ENCODE measurements at regions not wholly inside any gene's neighbourhood (a gene's known extent, or its start where the extent isn't known, plus 50 kb on each side); places are given as distances from the start of the nearest gene placed in this dataset.

GRCh38 chr1:60394436-60394835 is 320.9 kb upstream of the C1orf87 start:
- Histone ChIP-seq H3K36me3 (no peaks in the 10 kb centered on the region), H3K27me3 (no peaks in the 10 kb centered on the region), H3K4me3 (no peak overlapping the region), H3K4me1 (no peaks in the 10 kb centered on the region), H3K9me3 (no peaks in the 10 kb centered on the region), H3K27ac (no peak overlapping the region)
- intact Hi-C loops (cut with DNase I) = no loop called here
- no peak for DNase-seq
- ATAC-seq = peak; percentile 49
- TF ChIP-seq, protein P1, sequence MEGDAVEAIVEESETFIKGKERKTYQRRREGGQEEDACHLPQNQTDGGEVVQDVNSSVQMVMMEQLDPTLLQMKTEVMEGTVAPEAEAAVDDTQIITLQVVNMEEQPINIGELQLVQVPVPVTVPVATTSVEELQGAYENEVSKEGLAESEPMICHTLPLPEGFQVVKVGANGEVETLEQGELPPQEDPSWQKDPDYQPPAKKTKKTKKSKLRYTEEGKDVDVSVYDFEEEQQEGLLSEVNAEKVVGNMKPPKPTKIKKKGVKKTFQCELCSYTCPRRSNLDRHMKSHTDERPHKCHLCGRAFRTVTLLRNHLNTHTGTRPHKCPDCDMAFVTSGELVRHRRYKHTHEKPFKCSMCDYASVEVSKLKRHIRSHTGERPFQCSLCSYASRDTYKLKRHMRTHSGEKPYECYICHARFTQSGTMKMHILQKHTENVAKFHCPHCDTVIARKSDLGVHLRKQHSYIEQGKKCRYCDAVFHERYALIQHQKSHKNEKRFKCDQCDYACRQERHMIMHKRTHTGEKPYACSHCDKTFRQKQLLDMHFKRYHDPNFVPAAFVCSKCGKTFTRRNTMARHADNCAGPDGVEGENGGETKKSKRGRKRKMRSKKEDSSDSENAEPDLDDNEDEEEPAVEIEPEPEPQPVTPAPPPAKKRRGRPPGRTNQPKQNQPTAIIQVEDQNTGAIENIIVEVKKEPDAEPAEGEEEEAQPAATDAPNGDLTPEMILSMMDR (IDR thresholded peaks at IDR 0.05) = no peak

GRCh38 chr1:60390593-60391282 is 317.2 kb upstream of the C1orf87 start:
- DNase-seq (no peak), ATAC-seq (no peak)
- intact Hi-C loops (cut with DNase I) = no loop called here
- TF ChIP-seq, protein P1 (IDR thresholded peaks at IDR 0.05) = no peak
- Histone ChIP-seq H3K36me3 (no peaks in the 10 kb centered on the region), H3K4me1 (no peaks in the 10 kb centered on the region), H3K4me3 (no peak overlapping the region), H3K27me3 (no peaks in the 10 kb centered on the region), H3K9me3 (no peaks in the 10 kb centered on the region), H3K27ac (no peak overlapping the region)

- H3K27ac ChIP-seq = no peak overlapping the region
These were observed 314.8 kb upstream of the C1orf87 start for GRCh38 chr1:60388092-60388987.

DNA sequence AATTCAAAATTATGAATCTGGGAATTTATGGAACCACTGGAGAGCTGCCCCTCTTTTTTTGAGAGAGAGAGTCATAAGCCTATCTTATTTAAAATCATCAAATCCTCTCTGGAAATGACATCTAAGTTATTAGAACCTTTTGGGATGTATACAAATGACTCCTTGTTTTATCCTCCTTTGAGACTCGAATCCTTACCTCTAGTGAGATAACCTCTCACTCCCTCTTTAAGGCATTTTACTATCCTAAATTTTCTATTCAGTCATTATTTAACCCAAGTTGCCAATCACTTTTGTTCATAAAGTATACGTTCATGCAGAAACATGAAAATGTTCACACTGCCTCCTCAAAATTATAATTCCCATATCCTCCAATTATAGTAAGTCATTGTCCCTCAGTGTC is 313.6 kb upstream of the C1orf87 start:
- Histone ChIP-seq H3K4me3 (no peak overlapping the region), H3K4me1 (no peaks in the 10 kb centered on the region), H3K36me3 (no peaks in the 10 kb centered on the region), H3K27me3 (no peaks in the 10 kb centered on the region), H3K9me3 (no peaks in the 10 kb centered on the region), H3K27ac (no peak overlapping the region)
- ATAC-seq = no peak
- TF ChIP-seq, protein P1 (IDR thresholded peaks at IDR 0.05) = no peak
- DNase-seq = no peak
- intact Hi-C loops (cut with DNase I) = no loop called here

More at GRCh38 chr1:60388092-60388987, 314.8 kb upstream of the C1orf87 start:
- ATAC-seq = no peak
- intact Hi-C loops (cut with DNase I) = no loop called here
- Histone ChIP-seq H3K4me1 (no peaks in the 10 kb centered on the region), H3K36me3 (no peaks in the 10 kb centered on the region), H3K27me3 (no peaks in the 10 kb centered on the region), H3K9me3 (no peaks in the 10 kb centered on the region), H3K4me3 (no peak overlapping the region)
- no peak for DNase-seq
- TF ChIP-seq, protein P1 (IDR thresholded peaks at IDR 0.05) = no peak

GRCh38 chr1:60386249-60386648 is 312.7 kb upstream of the C1orf87 start:
- Histone ChIP-seq H3K4me1 (no peaks in the 10 kb centered on the region), H3K27me3 (no peaks in the 10 kb centered on the region), H3K4me3 (no peak overlapping the region), H3K36me3 (no peaks in the 10 kb centered on the region), H3K27ac (no peak overlapping the region), H3K9me3 (no peaks in the 10 kb centered on the region)
- DNase-seq = no peak
- no peak for ATAC-seq
- intact Hi-C loops (cut with DNase I) = no loop called here
- TF ChIP-seq, protein P1 (IDR thresholded peaks at IDR 0.05) = no peak

All from left lung (tissue), 4 donors.